Smooth muscle cell (in vitro differentiated cells): ENCODE measurements at regions not wholly inside any gene's neighbourhood (a gene's known extent, or its start where the extent isn't known, plus 50 kb on each side); places are given as distances from the start of the nearest gene placed in this dataset.
"Not testable (repeated sequence)": the region's sequence is repeated elsewhere in the genome, so short reads cannot be mapped to it uniquely, and the experiment has no call there.

Experiments
- DNase-seq: peaks from one replicate; lab custom pipeline; 2025; ENCODE audit not compliant: unreplicated experiment; lab: John Stamatoyannopoulos, UW
- H2AFZ ChIP-seq: fragments of 200-600 bp; sonication (generic); 2 replicates; pipeline ENCODE4 v1.6.0; 2016; ENCODE audit warnings: antibody characterized with exemption, low read depth, mild to moderate bottlenecking
- H3F3A ChIP-seq: fragments of 200-600 bp; sonication (generic); 2 replicates; pipeline ENCODE4 v1.6.0; 2017; ENCODE audit warnings: antibody characterized with exemption, low read depth
- H3K27ac ChIP-seq: fragments of 200-600 bp; sonication (generic); 2 replicates; pipeline ENCODE4 v1.5.1; 2016; ENCODE audit warnings: low read depth, mild to moderate bottlenecking
- H3K27me3 ChIP-seq: fragments of 200-600 bp; sonication (generic); 2 replicates; pipeline ENCODE4 v1.6.1; 2016; ENCODE audit warnings: low read depth, mild to moderate bottlenecking
- H3K36me3 ChIP-seq: fragments of 200-600 bp; sonication (generic); 2 replicates; pipeline ENCODE4 v1.5.1; 2016; ENCODE audit warnings: low read depth
- H3K4me1 ChIP-seq: fragments of 200-600 bp; sonication (generic); 2 replicates; pipeline ENCODE4 v1.5.1; 2016; ENCODE audit warnings: low read depth
- H3K4me2 ChIP-seq: fragments of 200-600 bp; sonication (generic); 2 replicates; pipeline ENCODE4 v1.6.0; 2016; ENCODE audit warnings: mild to moderate bottlenecking
- H3K4me3 ChIP-seq: fragments of 200-600 bp; sonication (generic); 2 replicates; pipeline ENCODE4 v1.5.1; 2016; ENCODE audit warnings: mild to moderate bottlenecking
- H3K79me2 ChIP-seq: fragments of 200-600 bp; sonication (generic); 2 replicates; pipeline ENCODE4 v1.6.0; 2016; ENCODE audit warnings: low read depth, mild to moderate bottlenecking
- H3K9ac ChIP-seq: fragments of 200-600 bp; sonication (generic); 2 replicates; pipeline ENCODE4 v1.6.0; 2016; ENCODE audit warnings: low read depth
- H3K9me3 ChIP-seq: fragments of 200-600 bp; sonication (generic); replicated peaks from 2 replicates; pipeline ENCODE4 v1.5.1; 2016; ENCODE audit warnings: low read depth
- H4K20me1 ChIP-seq: fragments of 200-600 bp; sonication (generic); 2 replicates; pipeline ENCODE4 v1.6.0; 2016; ENCODE audit warnings: low read depth
- WGBS: methylation state at CpG from one replicate; pipeline ENCODE4 v1.1.7; 2016; ENCODE audit warnings: low lambda C conversion rate; 5-methylcytosine and 5-hydroxymethylcytosine counted together
- TF ChIP-seq, protein P1 (sequence below): fragments of 200-600 bp; sonication (generic); IDR thresholded peaks from 2 replicates; pipeline ENCODE4 v1.5.1; 2017; ENCODE audit warnings: borderline replicate concordance, mild to moderate bottlenecking, antibody characterized with exemption; ENCODE audit not compliant: insufficient read depth, poor library complexity, severe bottlenecking

DNA sequence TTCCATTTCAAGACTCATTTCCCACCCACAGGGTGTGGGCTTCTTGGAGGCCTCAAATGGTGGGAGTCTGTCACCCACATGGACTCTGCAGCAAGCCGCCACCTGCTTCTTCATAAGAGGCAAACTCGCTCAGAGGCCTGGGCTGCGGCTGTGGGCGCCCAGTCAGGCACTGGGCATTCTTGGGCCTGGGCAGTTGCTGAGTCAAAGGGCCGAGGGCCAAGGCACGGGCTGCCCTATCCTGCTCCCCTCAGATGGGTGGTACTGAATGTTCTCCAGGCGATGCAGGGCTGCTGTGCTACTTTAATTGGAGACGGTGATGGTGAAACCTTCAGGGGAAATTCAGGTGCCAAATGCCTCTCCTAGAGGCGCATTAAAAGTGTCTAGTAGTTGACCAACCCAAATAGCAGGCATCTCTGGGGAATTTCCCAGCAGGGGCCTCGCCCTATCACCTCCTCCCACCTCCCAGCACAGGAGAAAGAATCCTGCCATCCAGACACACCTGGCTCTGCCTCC, 57.9 kb downstream of the MAFB start:
- H3K79me2 ChIP-seq, result no peaks in the 10 kb centered on the region
- peaks cover 4% of the 10 kb centered on the region for H3K9me3 ChIP-seq
- H3K36me3 ChIP-seq, result no peaks in the 10 kb centered on the region
- H3F3A ChIP-seq, result no peaks in the 10 kb centered on the region
- no peak overlapping the region for H3K4me3 ChIP-seq
- H3K27me3 ChIP-seq, result no peaks in the 10 kb centered on the region
- H3K9ac ChIP-seq, result no peak overlapping the region
- 92% methylated on average over 10 of the region's 10 CpGs for WGBS
- TF ChIP-seq, protein P1, sequence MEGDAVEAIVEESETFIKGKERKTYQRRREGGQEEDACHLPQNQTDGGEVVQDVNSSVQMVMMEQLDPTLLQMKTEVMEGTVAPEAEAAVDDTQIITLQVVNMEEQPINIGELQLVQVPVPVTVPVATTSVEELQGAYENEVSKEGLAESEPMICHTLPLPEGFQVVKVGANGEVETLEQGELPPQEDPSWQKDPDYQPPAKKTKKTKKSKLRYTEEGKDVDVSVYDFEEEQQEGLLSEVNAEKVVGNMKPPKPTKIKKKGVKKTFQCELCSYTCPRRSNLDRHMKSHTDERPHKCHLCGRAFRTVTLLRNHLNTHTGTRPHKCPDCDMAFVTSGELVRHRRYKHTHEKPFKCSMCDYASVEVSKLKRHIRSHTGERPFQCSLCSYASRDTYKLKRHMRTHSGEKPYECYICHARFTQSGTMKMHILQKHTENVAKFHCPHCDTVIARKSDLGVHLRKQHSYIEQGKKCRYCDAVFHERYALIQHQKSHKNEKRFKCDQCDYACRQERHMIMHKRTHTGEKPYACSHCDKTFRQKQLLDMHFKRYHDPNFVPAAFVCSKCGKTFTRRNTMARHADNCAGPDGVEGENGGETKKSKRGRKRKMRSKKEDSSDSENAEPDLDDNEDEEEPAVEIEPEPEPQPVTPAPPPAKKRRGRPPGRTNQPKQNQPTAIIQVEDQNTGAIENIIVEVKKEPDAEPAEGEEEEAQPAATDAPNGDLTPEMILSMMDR, result no peak
- H4K20me1 ChIP-seq, result no peaks in the 10 kb centered on the region
- H3K4me1 ChIP-seq, result no peaks in the 10 kb centered on the region
- H3K4me2 ChIP-seq, result no peak overlapping the region
- no peak for DNase-seq
- H3K27ac ChIP-seq, result no peak overlapping the region
- no peak overlapping the region for H2AFZ ChIP-seq

DNA sequence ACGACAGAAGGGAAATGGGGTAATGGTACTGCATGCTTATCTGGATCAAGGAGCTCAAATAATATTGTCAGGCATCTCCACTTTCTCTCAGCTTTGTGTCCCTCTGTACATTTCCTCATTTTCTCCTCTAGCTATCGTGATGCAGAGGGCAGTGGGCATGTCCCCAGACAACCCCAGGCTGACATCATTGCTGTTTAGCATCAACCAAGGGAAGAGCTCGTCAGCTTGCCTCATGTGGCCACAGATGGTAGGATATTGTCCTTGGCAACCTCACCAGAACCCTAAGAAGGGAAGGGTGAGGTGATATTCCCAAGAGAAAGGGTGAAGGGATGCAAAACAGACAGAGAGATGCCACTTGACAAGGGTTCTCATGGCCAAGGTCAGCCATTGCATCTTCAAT, 58.3 kb downstream of the MAFB start:
- H3K79me2 ChIP-seq, result no peaks in the 10 kb centered on the region
- 84% methylated on average over 3 of the region's 3 CpGs for WGBS

DNA sequence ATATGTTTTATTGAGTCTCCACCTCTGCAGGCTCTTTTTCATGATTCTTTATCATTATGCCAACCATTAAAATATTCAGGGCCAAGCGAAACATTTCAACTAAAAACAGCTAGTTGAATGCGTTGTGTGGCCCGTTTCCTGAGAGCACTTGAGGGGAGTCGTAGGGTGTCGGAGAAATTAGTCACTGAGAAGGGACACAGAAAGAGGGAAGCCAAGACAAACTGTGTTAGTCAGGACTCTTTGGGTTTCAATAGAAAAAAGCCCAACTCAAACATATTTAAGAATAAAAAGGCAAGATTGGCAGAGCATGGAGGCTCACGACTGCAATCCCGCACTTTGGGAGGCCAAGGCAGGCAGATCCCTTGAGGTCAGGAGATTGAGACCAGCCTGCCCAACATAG, 58.9 kb downstream of the MAFB start:
- Histone ChIP-seq H3K4me3 (no peak overlapping the region), H2AFZ (no peak overlapping the region), H3K36me3 (no peaks in the 10 kb centered on the region), H3F3A (no peaks in the 10 kb centered on the region), H3K27ac (no peak overlapping the region), H3K79me2 (no peaks in the 10 kb centered on the region), H3K27me3 (no peaks in the 10 kb centered on the region), H3K4me1 (no peaks in the 10 kb centered on the region), H3K9me3 (peaks cover 4% of the 10 kb centered on the region), H4K20me1 (no peaks in the 10 kb centered on the region), H3K9ac (no peak overlapping the region), H3K4me2 (no peak overlapping the region)
- DNase-seq, result no peak
- 96% methylated on average over 7 of the region's 7 CpGs for WGBS
- TF ChIP-seq, protein P1, result no peak

More for the DNA sequence above, 58.3 kb downstream of the MAFB start:
- Histone ChIP-seq H3K27me3 (no peaks in the 10 kb centered on the region), H4K20me1 (no peaks in the 10 kb centered on the region), H3K4me1 (no peaks in the 10 kb centered on the region), H3F3A (no peaks in the 10 kb centered on the region), H3K4me3 (no peak overlapping the region), H3K9me3 (peaks cover 4% of the 10 kb centered on the region), H2AFZ (no peak overlapping the region), H3K4me2 (no peak overlapping the region), H3K9ac (no peak overlapping the region), H3K36me3 (no peaks in the 10 kb centered on the region), H3K27ac (no peak overlapping the region)
- TF ChIP-seq, protein P1, result no peak
- DNase-seq, result no peak

DNA sequence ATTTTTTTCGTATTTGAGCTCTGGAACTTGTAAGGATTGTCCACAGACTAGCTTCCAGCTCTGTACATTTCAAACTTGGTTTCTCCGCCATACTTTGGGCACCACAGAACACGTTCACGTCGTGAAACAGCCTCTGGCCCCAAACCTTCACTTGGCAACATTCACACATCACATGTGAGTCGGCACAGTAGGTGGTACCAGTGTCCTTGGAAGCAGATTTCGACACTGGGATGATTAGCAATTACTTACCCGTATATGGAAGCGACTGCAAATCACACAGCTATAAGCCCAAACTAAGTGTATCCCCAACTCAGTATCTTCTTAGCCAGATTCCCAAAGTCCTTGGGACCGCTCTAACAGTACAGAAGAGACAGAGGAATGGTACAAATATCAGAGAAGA, 60.2 kb downstream of the MAFB start:
- Histone ChIP-seq H3K9me3 (peaks cover 4% of the 10 kb centered on the region), H3K4me3 (no peak overlapping the region), H3K9ac (no peak overlapping the region), H3K4me2 (no peak overlapping the region), H3K27ac (no peak overlapping the region), H3K36me3 (no peaks in the 10 kb centered on the region), H3K4me1 (no peaks in the 10 kb centered on the region), H3K79me2 (no peaks in the 10 kb centered on the region), H4K20me1 (no peaks in the 10 kb centered on the region), H3F3A (no peaks in the 10 kb centered on the region), H3K27me3 (no peaks in the 10 kb centered on the region), H2AFZ (no peak overlapping the region)
- no peak for DNase-seq
- TF ChIP-seq, protein P1, result no peak
- WGBS, result 74% methylated on average over 10 of the region's 10 CpGs

DNA sequence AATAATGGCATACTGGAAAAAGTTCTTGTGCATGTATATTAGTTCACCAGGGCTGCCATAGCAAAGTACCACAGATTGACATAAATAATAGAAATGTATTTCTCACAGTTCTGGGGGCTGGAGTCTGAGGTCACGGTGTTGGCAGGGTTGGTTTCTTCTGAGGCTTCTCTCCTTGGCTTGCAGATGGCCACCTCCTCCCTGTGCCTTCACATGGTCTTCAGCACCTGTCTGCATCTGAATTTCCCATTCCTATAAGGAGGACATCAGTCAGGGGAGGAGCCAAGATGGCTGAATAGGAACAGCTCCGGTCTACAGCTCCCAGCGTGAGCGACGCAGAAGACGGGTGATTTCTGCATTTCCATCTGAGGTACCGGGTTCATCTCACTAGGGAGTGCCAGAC, 70.0 kb downstream of the MAFB start:
- not testable (repeated sequence) for H3K27me3 ChIP-seq, H3K9ac ChIP-seq, H3K36me3 ChIP-seq, H3F3A ChIP-seq, H3K4me2 ChIP-seq, H3K4me1 ChIP-seq, H2AFZ ChIP-seq, H3K79me2 ChIP-seq, H3K27ac ChIP-seq, H3K4me3 ChIP-seq, H3K9me3 ChIP-seq, DNase-seq, H4K20me1 ChIP-seq
- WGBS, result 81% methylated on average over 7 of the region's 7 CpGs
